ENCODE measurements at regions not wholly inside any gene's neighbourhood (a gene's known extent, or its start where the extent isn't known, plus 50 kb on each side); places are given as distances from the start of the nearest gene placed in this dataset.

DNA sequence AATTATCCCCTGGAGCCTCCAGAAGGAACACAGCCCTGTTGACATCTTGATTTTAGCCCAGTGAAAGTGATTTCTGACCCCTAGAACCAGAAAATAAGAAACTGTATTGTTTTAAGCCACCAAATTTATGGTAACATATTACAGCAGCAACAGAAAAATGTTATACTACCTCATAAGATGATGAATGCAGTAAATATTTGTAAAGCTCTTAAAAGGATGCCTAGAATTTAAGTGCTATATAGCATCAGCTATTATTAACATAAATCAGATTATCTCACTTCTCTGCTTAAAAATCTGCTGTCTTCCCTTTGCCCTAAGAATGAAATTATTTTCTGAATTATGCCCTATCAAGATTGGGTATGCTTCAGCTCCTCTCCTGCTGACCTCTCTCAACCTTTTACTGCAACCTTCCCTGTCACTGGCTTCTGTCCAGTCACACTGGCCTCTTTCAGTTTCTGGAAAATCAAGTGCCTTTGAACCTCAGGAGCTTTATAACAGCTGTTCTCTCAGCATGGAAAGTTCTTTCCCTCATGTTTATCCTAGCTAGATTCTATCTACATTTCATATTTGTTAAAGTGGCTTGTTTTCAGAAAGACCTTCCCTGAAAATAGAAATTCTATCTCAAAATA is 78.9 kb downstream of the GPR37 start:
- TF ChIP-seq, protein P1, sequence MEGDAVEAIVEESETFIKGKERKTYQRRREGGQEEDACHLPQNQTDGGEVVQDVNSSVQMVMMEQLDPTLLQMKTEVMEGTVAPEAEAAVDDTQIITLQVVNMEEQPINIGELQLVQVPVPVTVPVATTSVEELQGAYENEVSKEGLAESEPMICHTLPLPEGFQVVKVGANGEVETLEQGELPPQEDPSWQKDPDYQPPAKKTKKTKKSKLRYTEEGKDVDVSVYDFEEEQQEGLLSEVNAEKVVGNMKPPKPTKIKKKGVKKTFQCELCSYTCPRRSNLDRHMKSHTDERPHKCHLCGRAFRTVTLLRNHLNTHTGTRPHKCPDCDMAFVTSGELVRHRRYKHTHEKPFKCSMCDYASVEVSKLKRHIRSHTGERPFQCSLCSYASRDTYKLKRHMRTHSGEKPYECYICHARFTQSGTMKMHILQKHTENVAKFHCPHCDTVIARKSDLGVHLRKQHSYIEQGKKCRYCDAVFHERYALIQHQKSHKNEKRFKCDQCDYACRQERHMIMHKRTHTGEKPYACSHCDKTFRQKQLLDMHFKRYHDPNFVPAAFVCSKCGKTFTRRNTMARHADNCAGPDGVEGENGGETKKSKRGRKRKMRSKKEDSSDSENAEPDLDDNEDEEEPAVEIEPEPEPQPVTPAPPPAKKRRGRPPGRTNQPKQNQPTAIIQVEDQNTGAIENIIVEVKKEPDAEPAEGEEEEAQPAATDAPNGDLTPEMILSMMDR (IDR thresholded peaks at IDR 0.05) = no peak
- TF ChIP-seq POLR2A (IDR thresholded peaks at IDR 0.05) = no peak

Measured in suprapubic skin (tissue), 3 donors.